CD4-positive, alpha-beta T cell (primary cell): ENCODE measurements at regions not wholly inside any gene's neighbourhood (a gene's known extent, or its start where the extent isn't known, plus 50 kb on each side); places are given as distances from the start of the nearest gene placed in this dataset.

Experiments used
- ATAC-seq: fragments of 200-7000 bp; cut with Tn5 transposase; one replicate; pipeline ENCODE4 v1.10.0; 2022; ENCODE audit warnings: mild to moderate bottlenecking; ENCODE audit not compliant: poor library complexity
- CTCF ChIA-PET: fragments of 350-600 bp; sonication (Branson Sonifier 250); formaldehyde crosslinking; loops from one replicate; lab custom pipeline; 2021; ENCODE audit warnings: antibody characterized with exemption, inconsistent platforms; lab: Charles Lee
- POLR2A ChIA-PET: fragments of 350-600 bp; sonication (Branson Sonifier 250); formaldehyde crosslinking; loops from one replicate; lab custom pipeline; 2021; ENCODE audit warnings: antibody characterized with exemption, inconsistent platforms; lab: Charles Lee
- DNase-seq, 14 experiments: peaks; one replicate each; pipeline ENCODE4 v3.0.0-alpha.2; 2013 to 2020; ENCODE audit warnings: mixed read lengths in 2 of 14
- H3K27ac ChIP-seq, 2 donors: one replicate each; pipeline versions ENCODE4 v1.5.1 to v1.7.0; 2013; ENCODE audit warnings: low read length in 2 of 2, low read depth in 1 of 2, mild to moderate bottlenecking in 1 of 2
- H3K27me3 ChIP-seq, 2 experiments: 1 replicate in 1 of 2; 2 replicates in 1 of 2; pipeline versions ENCODE4 v1.6.1 to v1.7.0; 2013; ENCODE audit warnings: low read length in 2 of 2, control low read depth in 1 of 2, mild to moderate bottlenecking in 1 of 2, moderate library complexity in 1 of 2; ENCODE audit not compliant: insufficient read depth in 2 of 2, control insufficient read depth in 1 of 2
- H3K36me3 ChIP-seq: one replicate; pipeline ENCODE4 v1.6.1; 2013; ENCODE audit warnings: low read length, control low read depth; ENCODE audit not compliant: insufficient read depth
- H3K4me1 ChIP-seq: one replicate; pipeline ENCODE4 v1.6.1; 2013; ENCODE audit warnings: low read length, control low read depth; ENCODE audit not compliant: insufficient read depth
- H3K4me3 ChIP-seq: one replicate; pipeline ENCODE4 v1.5.1; 2013; ENCODE audit warnings: mild to moderate bottlenecking, low read length, moderate library complexity
- H3K9me3 ChIP-seq, 2 experiments: 1 replicate in 1 of 2; 2 replicates in 1 of 2; pipeline versions ENCODE4 v1.6.1 to v1.7.0; 2013; ENCODE audit warnings: low read length in 2 of 2, mild to moderate bottlenecking in 2 of 2, control low read depth in 1 of 2, moderate library complexity in 1 of 2; ENCODE audit not compliant: control insufficient read depth in 1 of 2, insufficient read depth in 1 of 2
- H3K27ac Mint-ChIP-seq: one replicate; pipeline ENCODE4 v1.8.0; 2020; ENCODE audit warnings: mixed read lengths
- H3K27me3 Mint-ChIP-seq: one replicate; pipeline ENCODE4 v1.8.0; 2021; ENCODE audit warnings: mixed read lengths
- H3K36me3 Mint-ChIP-seq: one replicate; pipeline ENCODE4 v1.8.0; 2021; ENCODE audit warnings: low read depth, mixed read lengths
- H3K4me1 Mint-ChIP-seq: one replicate; pipeline ENCODE4 v1.8.0; 2021; ENCODE audit warnings: low read depth, mixed read lengths
- H3K4me3 Mint-ChIP-seq: one replicate; pipeline ENCODE4 v1.8.0; 2020; ENCODE audit warnings: mild to moderate bottlenecking, mixed read lengths
- H3K9me3 Mint-ChIP-seq: one replicate; pipeline ENCODE4 v1.8.0; 2020; ENCODE audit warnings: mixed read lengths
- intact Hi-C, 2 experiments: fragments of 100-400 bp; cut with DNase I in 1 of 2; cut with micrococcal nuclease in 1 of 2; formaldehyde crosslinking; loops; one replicate each; pipeline versions ENCODE4 v1.15.1 to v1.9.0; 2023 to 2025; cut with DNase I, micrococcal nuclease
- TF ChIP-seq, protein P1 (sequence below): fragments of 200-600 bp; IDR thresholded peaks from one replicate; pipeline ENCODE4 v1.8.0; 2022; ENCODE audit warnings: antibody characterized with exemption, mild to moderate bottlenecking

GRCh38 chr18:70671889-70672565 lies 383.2 kb downstream of the SOCS6 start:
- ATAC-seq (peak; percentile 57), DNase-seq (peak in 13 of 14 experiments; percentile 28 to 61 (median 43))
- H3K4me1 ChIP-seq = peaks cover 44% of the 10 kb centered on the region
- Mint-ChIP-seq H3K4me1 (peaks cover 62% of the 10 kb centered on the region), H3K9me3 (peaks cover 9% of the 10 kb centered on the region), H3K36me3 (peaks cover 50% of the 10 kb centered on the region), H3K4me3 (peak overlapping the region; percentile 61), H3K27ac (peak overlapping the region; percentile 91), H3K27me3 (no peaks in the 10 kb centered on the region)
- H3K4me3 ChIP-seq = no peak overlapping the region
- H3K36me3 ChIP-seq = no peaks in the 10 kb centered on the region
- TF ChIP-seq, protein P1, sequence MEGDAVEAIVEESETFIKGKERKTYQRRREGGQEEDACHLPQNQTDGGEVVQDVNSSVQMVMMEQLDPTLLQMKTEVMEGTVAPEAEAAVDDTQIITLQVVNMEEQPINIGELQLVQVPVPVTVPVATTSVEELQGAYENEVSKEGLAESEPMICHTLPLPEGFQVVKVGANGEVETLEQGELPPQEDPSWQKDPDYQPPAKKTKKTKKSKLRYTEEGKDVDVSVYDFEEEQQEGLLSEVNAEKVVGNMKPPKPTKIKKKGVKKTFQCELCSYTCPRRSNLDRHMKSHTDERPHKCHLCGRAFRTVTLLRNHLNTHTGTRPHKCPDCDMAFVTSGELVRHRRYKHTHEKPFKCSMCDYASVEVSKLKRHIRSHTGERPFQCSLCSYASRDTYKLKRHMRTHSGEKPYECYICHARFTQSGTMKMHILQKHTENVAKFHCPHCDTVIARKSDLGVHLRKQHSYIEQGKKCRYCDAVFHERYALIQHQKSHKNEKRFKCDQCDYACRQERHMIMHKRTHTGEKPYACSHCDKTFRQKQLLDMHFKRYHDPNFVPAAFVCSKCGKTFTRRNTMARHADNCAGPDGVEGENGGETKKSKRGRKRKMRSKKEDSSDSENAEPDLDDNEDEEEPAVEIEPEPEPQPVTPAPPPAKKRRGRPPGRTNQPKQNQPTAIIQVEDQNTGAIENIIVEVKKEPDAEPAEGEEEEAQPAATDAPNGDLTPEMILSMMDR = no peak
- peaks cover 12 to 17% of the 10 kb centered on the region in 2 experiments for H3K9me3 ChIP-seq
- POLR2A ChIA-PET = interaction anchor here (1.1 to 6.2 kb wide), 7 partner anchors 8 to 73 kb away, joined by 3 to 55 read pairs (median 20); no protein-coding TSS in a partner anchor
- intact Hi-C loops = loop anchor here (1.0 to 5.0 kb wide), 5 partner anchors 9 to 73 kb away; no protein-coding TSS in a partner anchor
- no peaks in the 10 kb centered on the region for H3K27me3 ChIP-seq
- H3K27ac ChIP-seq = peak overlapping the region; percentile 59 to 84
- CTCF ChIA-PET = interaction anchor here (0.7 to 1.4 kb wide), 3 partner anchors 10 to 14 kb away, joined by 3 to 6 read pairs (median 3); no protein-coding TSS in a partner anchor

DNA sequence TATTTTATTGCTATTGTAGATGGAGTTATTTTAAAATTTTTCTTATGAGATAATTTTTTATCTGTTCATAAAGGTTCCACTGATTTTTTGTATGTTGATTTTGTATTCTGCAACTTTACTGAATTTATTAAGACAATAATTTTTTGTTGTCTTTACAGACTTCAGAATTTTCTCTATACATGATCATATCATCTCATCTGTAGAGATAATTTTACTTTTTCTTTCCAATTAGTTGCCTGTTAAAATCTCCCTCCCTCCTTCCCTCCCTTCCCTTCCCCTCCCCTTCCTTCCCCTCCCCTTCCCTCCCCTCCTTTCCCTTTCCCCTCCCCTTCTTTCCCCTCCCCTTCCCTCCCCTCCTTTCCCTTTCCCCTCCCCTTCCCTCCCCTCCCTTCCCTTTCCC lies 378.1 kb downstream of the SOCS6 start:
- DNase-seq (no peak), ATAC-seq (no peak)
- H3K9me3 ChIP-seq = peaks cover 12 to 17% of the 10 kb centered on the region in 2 experiments
- peaks cover 47% of the 10 kb centered on the region for H3K4me1 Mint-ChIP-seq
- H3K4me3 ChIP-seq = no peak overlapping the region
- no peaks in the 10 kb centered on the region for H3K27me3 Mint-ChIP-seq
- POLR2A ChIA-PET = interaction anchor here (1.2 kb wide), 1 partner anchor 46 kb away, joined by 3 read pairs; no protein-coding TSS in a partner anchor
- no peaks in the 10 kb centered on the region for H3K36me3 ChIP-seq
- H3K27me3 ChIP-seq = no peaks in the 10 kb centered on the region
- CTCF ChIA-PET = no interaction called here
- no peak overlapping the region for H3K4me3 Mint-ChIP-seq
- no peak overlapping the region for H3K27ac Mint-ChIP-seq
- H3K36me3 Mint-ChIP-seq = peaks cover 42% of the 10 kb centered on the region
- H3K27ac ChIP-seq = no peak overlapping the region
- intact Hi-C loops = no loop called here
- TF ChIP-seq, protein P1 = no peak
- peaks cover 28% of the 10 kb centered on the region for H3K4me1 ChIP-seq
- H3K9me3 Mint-ChIP-seq = peaks cover 10% of the 10 kb centered on the region

DNA sequence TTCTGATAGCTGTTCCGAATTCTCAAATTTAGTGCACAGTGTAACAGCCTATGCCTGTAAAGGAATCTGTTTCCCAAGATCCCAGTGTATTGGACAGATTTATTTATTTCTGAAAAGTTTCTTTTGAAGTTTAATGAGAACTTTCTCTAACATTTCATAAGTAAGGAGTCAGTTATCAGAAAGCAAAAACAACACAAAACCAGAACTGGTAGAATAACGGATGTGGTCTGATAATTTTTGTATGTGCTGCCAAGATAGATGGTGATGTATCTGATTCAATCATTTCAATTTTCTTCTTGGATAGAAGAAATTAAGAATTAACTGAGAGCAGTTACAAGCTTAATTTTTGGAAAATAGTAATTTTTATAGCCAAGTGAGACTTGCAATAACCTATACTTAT lies 374.3 kb downstream of the SOCS6 start:
- intact Hi-C loops = loop anchor here in 1 of 2 experiments (1.0 kb wide), 2 partner anchors 9 to 20 kb away; no protein-coding TSS in a partner anchor
- DNase-seq (peak in 3 of 14 experiments; percentile 36 to 68 (median 41)), ATAC-seq (peak; percentile 21)
- Histone ChIP-seq H3K4me3 (no peak overlapping the region), H3K36me3 (no peaks in the 10 kb centered on the region), H3K4me1 (peaks cover 12% of the 10 kb centered on the region), H3K27ac (peak overlapping the region; percentile 52 to 71), H3K27me3 (no peaks in the 10 kb centered on the region), H3K9me3 (no peaks in the 10 kb centered on the region)
- Mint-ChIP-seq H3K36me3 (peaks cover 20% of the 10 kb centered on the region), H3K9me3 (peaks cover 8% of the 10 kb centered on the region), H3K27ac (peak overlapping the region; percentile 97), H3K4me1 (peaks cover 68% of the 10 kb centered on the region), H3K27me3 (no peaks in the 10 kb centered on the region), H3K4me3 (peak overlapping the region; percentile 75)
- TF ChIP-seq, protein P1 = no peak
- ChIA-PET POLR2A (interaction anchor here (0.7 to 3.0 kb wide), 4 partner anchors 8 to 42 kb away, joined by 3 to 21 read pairs (median 9); no protein-coding TSS in a partner anchor), CTCF (no interaction called here)
